Central memory CD4-positive, alpha-beta T cell (primary cell): ENCODE measurements at regions not wholly inside any gene's neighbourhood (a gene's known extent, or its start where the extent isn't known, plus 50 kb on each side); places are given as distances from the start of the nearest gene placed in this dataset.
"Not testable (repeated sequence)": the region's sequence is repeated elsewhere in the genome, so short reads cannot be mapped to it uniquely, and the experiment has no call there.

ENCODE experiments used
- DNase-seq: peaks from one replicate; pipeline ENCODE4 v3.0.0; 2022

DNA sequence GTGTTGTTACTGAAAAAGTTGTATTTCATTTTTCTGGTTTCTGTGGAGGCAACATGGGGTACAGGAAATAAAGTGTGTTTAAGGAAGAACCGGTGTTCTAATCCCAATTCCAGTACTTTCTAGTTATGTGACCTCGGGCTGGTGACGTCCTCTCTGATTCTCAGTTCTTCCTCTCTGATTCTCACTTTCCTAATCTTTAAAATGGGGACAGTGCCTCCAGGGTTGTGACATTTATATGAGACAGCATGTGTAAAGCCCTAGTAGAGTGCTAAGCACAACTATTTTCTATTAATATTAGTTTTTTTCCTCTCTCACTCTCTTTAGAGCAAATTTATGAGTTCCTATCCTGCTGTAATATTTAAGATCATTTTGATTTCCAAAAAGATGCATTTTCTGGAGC, 50.9 kb upstream of the PTPDC1 start:
- no peak for DNase-seq

- DNase-seq: no peak
Measured at GRCh38 chr9:94031946-94032345, 52.3 kb upstream of the PTPDC1 start.

DNA sequence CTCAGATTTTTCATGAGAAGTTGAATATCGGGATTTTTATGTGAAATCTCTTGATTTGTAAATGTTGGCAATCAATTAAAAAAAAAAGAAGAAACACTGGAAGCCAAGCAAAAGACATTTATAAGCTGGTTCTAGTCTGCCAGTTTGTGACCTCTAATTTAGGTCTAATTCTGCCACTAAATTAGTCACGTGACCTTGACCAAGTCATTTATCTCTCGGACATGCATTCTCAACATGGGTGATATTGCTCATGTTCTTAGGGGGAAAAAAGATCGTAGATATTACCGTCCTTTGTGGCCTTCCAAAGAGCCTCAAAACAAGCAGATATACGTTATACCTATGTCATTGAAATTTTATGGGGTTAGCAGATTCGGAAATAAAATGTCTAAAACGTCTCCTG, 52.9 kb upstream of the PTPDC1 start:
- no peak for DNase-seq

DNA sequence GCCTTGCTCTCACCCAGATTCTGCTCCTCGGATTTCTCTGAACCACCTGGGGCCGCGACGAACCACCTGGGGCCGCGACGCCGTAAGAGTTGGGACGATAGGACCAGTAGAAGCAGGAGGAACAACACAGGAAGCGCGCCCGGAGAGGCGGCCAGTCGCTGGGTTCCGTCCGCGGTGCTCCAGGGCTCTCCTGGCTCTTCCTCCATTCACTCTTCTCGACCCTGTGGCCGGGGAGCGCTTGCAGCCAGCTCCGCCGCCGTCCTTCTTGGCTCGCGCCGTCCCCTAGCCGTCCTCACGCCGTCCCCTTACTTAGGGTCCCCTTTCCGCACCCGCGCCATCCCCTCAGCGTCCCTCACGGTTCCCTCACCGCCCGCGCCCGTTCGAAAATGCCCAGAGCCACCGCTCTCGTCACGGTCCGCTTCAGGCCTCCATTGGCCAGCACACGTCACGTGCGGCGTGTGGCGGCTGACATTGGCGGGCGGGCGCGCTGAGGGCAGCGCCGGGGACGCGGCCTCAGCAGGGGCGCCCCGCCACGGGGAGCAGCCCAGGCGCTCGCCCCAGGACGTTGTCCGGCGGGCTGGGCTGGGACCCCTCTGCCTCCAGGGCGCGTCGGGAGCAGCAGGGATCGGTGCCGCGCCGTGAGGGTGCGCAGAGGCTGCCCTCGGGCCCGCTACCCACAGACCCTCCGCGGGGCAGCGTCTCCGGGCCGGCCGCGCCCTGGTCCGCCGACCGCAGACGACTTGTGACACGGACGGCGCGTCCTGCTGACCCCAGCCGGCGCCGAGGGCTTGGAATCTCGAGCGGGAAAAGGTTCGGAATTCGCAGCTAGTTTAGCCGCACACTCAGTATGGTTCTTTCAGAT, 53.7 kb upstream of the PTPDC1 start:
- DNase-seq: peak; percentile 73

GRCh38 chr9:94029932-94030317, 54.3 kb upstream of the PTPDC1 start:
- DNase-seq: no peak

- DNase-seq: no peak
Measured at GRCh38 chr9:94026816-94027215, 57.4 kb upstream of the PTPDC1 start.

- DNase-seq: not testable (repeated sequence)
Measured at GRCh38 chr9:94022476-94022875, 61.8 kb upstream of the PTPDC1 start.

- DNase-seq: not testable (repeated sequence)
Measured at GRCh38 chr9:94020836-94021235, 63.4 kb upstream of the PTPDC1 start.

DNA sequence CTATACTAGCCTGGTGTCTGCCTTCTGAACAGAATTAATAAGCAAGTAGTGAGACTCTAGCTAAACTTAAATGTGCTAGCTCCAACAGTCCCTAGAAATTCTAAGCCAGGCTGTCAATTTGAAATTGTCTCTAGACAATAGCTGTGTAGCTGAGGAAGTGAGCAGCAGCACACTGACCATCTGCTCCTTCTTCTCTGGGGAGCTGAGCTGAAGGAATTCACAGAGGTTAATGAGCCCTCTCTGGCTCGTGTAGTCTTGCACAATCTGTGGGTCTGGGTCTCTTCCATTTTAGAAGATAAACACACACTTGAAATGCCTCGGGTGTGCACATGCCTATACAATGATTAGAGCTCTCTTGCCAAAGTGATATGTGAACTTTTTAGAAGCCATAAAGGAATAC, 63.5 kb upstream of the BARX1 start:
- no peak for DNase-seq

DNA sequence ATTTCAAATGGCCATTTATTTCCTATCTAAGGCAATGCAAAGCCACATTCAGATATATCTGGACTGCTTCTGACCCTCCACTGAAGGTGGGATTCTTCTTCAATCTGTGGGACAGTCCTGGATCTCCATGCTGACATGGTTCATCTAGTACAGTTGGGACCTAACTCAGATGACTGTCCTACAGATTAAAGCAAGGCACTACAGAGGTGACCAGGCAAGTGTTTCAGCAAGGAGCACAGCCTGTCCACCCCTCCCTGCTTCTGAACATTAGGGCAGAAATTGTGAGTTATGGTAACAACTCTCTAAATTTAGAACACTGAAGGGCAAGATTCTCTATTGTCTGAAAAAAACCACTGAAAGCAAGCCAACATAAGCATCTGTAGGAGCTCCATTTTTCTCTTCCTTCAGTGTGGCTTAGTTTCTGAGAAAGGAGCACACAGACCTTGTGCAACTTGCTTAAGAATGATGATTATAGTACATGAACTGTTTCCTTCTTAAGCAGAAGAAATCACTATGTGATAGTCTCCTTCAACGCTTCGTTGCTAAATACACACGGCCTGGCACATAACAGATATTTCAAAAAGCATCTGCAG, 62.9 kb upstream of the BARX1 start:
- DNase-seq: no peak

DNA sequence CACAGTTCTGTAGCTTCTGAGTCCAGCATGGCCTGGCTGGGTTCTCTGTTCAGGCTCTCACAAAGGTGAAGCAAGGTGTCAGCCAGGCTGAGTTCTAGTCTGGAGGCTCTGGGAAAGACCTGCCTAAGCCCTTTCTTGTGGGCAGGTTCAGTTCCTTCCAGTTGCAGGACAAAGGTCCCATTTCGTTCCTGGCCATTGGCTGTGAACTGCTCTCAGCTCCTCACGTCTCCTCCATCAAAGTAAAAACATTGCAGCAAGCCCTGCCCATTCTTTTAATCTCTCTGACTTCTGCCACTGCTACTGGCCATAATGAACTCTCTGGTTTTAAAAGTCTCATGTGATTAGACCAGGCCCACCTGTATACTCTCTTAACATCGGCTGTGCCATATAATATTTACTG, 61.6 kb upstream of the BARX1 start:
- no peak for DNase-seq

DNA sequence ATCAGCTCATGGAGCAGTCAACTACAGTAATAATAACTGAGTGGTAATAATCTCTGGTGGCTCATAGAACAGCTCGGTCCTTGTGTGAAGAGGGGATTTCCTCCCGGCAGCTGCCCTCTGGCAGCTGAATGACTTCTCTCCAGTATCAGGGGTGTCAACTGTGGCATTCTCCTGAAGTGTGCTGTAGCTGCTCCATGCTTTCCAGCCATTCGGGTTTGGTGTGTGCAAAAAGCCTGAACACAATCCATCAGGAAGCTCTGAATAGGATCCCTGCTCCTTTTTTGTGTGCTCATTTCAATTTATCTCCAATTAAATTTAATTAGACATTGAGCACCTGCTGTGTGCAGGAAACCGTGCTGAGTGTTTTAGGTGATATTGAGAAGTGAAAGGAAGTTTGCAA, 59.8 kb upstream of the BARX1 start:
- no peak for DNase-seq

DNA sequence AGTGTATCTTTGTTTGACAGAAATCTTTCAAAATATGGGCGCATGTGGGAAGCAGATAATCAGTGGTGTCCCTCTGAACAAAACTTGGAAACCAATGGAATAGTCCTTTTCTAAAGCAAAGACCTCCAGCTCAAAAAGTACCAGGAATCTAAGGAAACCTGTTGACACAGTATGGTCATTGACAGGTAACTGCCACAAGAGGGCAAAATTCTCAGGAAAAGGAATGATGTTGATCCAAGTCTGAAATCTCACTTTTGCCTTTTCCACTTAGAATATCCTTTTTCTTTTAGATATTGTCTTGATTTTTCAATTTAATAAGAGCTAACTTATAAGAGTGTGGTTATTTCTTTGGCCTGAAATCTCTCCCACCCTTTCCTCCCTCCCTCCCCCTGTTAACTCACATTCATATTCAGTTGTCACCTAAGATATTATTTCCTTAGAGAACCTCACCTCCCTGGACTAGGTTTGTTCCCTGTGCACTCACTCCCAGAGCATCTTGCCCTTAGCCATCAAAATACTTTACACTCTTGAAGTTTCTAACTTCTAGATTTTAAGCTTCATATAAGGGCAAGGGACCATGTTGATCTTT, 59.0 kb upstream of the BARX1 start:
- no peak for DNase-seq

- DNase-seq: no peak
Measured at GRCh38 chr9:94010980-94011533, 55.9 kb upstream of the BARX1 start.

GRCh38 chr9:94005272-94005901, 50.2 kb upstream of the BARX1 start:
- DNase-seq: no peak
